ENCODE measurements at regions not wholly inside any gene's neighbourhood (a gene's known extent, or its start where the extent isn't known, plus 50 kb on each side); places are given as distances from the start of the nearest gene placed in this dataset.

DNA sequence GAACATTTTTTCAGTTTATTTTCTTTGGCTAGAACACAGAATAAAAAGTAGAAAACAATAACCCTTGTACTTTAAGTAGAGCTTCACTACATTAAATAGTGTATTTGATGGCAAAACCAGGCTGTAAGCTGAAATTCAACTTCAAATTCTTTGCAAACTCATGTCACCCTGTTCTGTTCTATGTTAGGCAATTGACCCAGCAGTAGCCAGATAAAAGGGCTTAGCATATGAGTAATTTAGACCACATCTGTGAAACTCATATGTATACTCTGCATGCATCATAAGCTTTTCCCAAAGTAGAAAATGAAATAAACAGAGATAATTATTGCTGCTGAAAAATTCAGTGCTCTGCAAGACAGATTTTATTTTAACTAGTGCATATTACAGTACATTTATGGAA is 150.2 kb downstream of the GNAI1 start:
- TF ChIP-seq, protein P1, sequence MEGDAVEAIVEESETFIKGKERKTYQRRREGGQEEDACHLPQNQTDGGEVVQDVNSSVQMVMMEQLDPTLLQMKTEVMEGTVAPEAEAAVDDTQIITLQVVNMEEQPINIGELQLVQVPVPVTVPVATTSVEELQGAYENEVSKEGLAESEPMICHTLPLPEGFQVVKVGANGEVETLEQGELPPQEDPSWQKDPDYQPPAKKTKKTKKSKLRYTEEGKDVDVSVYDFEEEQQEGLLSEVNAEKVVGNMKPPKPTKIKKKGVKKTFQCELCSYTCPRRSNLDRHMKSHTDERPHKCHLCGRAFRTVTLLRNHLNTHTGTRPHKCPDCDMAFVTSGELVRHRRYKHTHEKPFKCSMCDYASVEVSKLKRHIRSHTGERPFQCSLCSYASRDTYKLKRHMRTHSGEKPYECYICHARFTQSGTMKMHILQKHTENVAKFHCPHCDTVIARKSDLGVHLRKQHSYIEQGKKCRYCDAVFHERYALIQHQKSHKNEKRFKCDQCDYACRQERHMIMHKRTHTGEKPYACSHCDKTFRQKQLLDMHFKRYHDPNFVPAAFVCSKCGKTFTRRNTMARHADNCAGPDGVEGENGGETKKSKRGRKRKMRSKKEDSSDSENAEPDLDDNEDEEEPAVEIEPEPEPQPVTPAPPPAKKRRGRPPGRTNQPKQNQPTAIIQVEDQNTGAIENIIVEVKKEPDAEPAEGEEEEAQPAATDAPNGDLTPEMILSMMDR (IDR thresholded peaks at IDR 0.05 in 4 of 5, conservative IDR thresholded peaks at IDR 0.05 in 1 of 5): no peak
- TF ChIP-seq POLR2A (IDR thresholded peaks at IDR 0.05): no peak

Measured in gastrocnemius medialis (tissue), 4 donors.